ENCODE measurements at regions not wholly inside any gene's neighbourhood (a gene's known extent, or its start where the extent isn't known, plus 50 kb on each side); places are given as distances from the start of the nearest gene placed in this dataset.

DNA sequence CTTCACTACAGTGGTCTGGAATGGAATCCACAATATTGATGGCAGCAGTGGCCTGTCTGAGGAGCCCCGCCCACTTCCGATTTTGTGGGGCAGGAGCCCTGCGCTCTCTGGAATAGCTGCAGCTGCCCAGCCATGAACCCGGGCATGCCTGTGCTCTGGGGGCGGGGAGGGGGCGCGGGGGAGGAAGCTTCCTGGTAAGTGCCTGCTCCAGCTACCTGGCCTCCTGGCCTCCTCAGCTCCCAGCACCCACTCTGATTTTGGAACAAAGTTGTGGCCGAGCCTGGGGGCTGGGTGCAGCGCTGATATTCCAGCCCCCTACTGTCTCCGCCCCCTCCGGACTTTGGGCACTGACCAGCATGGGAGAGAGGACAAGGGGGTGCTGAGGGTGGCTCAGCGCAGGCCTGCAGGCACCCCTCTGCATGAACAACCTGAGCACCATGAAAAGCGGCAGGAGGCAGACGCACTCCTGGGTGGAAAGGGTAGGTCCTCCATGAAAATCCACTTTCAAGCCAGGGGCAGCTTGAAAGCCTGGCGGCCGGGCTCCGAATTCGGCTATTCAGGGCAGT is 972.7 kb upstream of the AGA start:
- TF ChIP-seq FOXM1 (IDR thresholded peaks at IDR 0.05; ENCODE audit: low read depth, low read length) (no peak), MTA3 (IDR thresholded peaks at IDR 0.05; ENCODE audit: borderline replicate concordance, low read length) (no peak), TBL1XR1 (IDR thresholded peaks at IDR 0.05; ENCODE audit: low read depth, low read length) (no peak), POLR2AphosphoS5 (IDR thresholded peaks at IDR 0.05; ENCODE audit: low read length) (no peak), MXI1 (IDR thresholded peaks at IDR 0.05; ENCODE audit: low read depth, low read length) (no peak), BHLHE40 (IDR thresholded peaks at IDR 0.05; ENCODE audit: borderline replicate concordance in 1 of 2, low read depth in 2 of 2, low read length in 1 of 2) (no peak), POLR2A (IDR thresholded peaks at IDR 0.05; ENCODE audit: low read depth, low read length) (no peak), EZH2 (IDR thresholded peaks at IDR 0.05; ENCODE audit: borderline replicate concordance, control insufficient read depth, low read depth, low read length) (no peak), CREM (IDR thresholded peaks at IDR 0.05; ENCODE audit: low read depth) (no peak), POLR2AphosphoS2 (IDR thresholded peaks at IDR 0.05; ENCODE audit: low read depth, low read length) (no peak)
- TF ChIP-seq, protein P1, sequence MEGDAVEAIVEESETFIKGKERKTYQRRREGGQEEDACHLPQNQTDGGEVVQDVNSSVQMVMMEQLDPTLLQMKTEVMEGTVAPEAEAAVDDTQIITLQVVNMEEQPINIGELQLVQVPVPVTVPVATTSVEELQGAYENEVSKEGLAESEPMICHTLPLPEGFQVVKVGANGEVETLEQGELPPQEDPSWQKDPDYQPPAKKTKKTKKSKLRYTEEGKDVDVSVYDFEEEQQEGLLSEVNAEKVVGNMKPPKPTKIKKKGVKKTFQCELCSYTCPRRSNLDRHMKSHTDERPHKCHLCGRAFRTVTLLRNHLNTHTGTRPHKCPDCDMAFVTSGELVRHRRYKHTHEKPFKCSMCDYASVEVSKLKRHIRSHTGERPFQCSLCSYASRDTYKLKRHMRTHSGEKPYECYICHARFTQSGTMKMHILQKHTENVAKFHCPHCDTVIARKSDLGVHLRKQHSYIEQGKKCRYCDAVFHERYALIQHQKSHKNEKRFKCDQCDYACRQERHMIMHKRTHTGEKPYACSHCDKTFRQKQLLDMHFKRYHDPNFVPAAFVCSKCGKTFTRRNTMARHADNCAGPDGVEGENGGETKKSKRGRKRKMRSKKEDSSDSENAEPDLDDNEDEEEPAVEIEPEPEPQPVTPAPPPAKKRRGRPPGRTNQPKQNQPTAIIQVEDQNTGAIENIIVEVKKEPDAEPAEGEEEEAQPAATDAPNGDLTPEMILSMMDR (IDR thresholded peaks at IDR 0.05 in 2 of 3, conservative IDR thresholded peaks at IDR 0.05 in 1 of 3; ENCODE audit: control insufficient read depth in 2 of 3, extremely low read depth in 1 of 3, insufficient read depth in 1 of 3, low read depth in 3 of 3, low read length in 3 of 3), result no peak
- TF ChIP-seq, protein P2, sequence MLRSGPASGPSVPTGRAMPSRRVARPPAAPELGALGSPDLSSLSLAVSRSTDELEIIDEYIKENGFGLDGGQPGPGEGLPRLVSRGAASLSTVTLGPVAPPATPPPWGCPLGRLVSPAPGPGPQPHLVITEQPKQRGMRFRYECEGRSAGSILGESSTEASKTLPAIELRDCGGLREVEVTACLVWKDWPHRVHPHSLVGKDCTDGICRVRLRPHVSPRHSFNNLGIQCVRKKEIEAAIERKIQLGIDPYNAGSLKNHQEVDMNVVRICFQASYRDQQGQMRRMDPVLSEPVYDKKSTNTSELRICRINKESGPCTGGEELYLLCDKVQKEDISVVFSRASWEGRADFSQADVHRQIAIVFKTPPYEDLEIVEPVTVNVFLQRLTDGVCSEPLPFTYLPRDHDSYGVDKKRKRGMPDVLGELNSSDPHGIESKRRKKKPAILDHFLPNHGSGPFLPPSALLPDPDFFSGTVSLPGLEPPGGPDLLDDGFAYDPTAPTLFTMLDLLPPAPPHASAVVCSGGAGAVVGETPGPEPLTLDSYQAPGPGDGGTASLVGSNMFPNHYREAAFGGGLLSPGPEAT (IDR thresholded peaks at IDR 0.05; ENCODE audit: low read depth), result no peak
- TF ChIP-seq, protein P3, sequence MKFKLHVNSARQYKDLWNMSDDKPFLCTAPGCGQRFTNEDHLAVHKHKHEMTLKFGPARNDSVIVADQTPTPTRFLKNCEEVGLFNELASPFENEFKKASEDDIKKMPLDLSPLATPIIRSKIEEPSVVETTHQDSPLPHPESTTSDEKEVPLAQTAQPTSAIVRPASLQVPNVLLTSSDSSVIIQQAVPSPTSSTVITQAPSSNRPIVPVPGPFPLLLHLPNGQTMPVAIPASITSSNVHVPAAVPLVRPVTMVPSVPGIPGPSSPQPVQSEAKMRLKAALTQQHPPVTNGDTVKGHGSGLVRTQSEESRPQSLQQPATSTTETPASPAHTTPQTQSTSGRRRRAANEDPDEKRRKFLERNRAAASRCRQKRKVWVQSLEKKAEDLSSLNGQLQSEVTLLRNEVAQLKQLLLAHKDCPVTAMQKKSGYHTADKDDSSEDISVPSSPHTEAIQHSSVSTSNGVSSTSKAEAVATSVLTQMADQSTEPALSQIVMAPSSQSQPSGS (IDR thresholded peaks at IDR 0.05; ENCODE audit: low read length), result no peak
- TF ChIP-seq, protein P4, sequence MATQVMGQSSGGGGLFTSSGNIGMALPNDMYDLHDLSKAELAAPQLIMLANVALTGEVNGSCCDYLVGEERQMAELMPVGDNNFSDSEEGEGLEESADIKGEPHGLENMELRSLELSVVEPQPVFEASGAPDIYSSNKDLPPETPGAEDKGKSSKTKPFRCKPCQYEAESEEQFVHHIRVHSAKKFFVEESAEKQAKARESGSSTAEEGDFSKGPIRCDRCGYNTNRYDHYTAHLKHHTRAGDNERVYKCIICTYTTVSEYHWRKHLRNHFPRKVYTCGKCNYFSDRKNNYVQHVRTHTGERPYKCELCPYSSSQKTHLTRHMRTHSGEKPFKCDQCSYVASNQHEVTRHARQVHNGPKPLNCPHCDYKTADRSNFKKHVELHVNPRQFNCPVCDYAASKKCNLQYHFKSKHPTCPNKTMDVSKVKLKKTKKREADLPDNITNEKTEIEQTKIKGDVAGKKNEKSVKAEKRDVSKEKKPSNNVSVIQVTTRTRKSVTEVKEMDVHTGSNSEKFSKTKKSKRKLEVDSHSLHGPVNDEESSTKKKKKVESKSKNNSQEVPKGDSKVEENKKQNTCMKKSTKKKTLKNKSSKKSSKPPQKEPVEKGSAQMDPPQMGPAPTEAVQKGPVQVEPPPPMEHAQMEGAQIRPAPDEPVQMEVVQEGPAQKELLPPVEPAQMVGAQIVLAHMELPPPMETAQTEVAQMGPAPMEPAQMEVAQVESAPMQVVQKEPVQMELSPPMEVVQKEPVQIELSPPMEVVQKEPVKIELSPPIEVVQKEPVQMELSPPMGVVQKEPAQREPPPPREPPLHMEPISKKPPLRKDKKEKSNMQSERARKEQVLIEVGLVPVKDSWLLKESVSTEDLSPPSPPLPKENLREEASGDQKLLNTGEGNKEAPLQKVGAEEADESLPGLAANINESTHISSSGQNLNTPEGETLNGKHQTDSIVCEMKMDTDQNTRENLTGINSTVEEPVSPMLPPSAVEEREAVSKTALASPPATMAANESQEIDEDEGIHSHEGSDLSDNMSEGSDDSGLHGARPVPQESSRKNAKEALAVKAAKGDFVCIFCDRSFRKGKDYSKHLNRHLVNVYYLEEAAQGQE (IDR thresholded peaks at IDR 0.05; ENCODE audit: low read depth, low read length), result no peak

Data from GM12878 (cell line).